Spleen (tissue), 7 donors: ENCODE measurements at regions not wholly inside any gene's neighbourhood (a gene's known extent, or its start where the extent isn't known, plus 50 kb on each side); places are given as distances from the start of the nearest gene placed in this dataset.

ENCODE experiments used
- POLR2A ChIP-seq, 3 donors: fragments of 450-650 bp; IDR thresholded peaks; one replicate each; pipeline ENCODE4 v1.5.1; 2017; ENCODE audit warnings: antibody characterized with exemption in 3 of 3, mild to moderate bottlenecking in 1 of 3
- TF ChIP-seq, protein P1 (sequence below), 11 experiments: fragments of 200-600 bp in 7 of 11; fragments of 450-650 bp in 4 of 11; sonication (generic) in 4 of 11; IDR thresholded peaks in 8 of 11; conservative IDR thresholded peaks in 3 of 11; 1 replicate in 7 of 11; 2 replicates in 4 of 11; pipeline versions ENCODE4 v1.4.0 to v1.8.0; 2016 to 2021; ENCODE audit warnings: antibody characterized with exemption in 11 of 11, inconsistent platforms in 4 of 11, mild to moderate bottlenecking in 1 of 11
- donor health status: DM: no; HTN: no; CAD: no; lungs with moderate emphysema.
- donor health status: DM: no; HTN: no; CAD: no.
- donor health status: DM: no; HTN: no; CAD: no.

DNA sequence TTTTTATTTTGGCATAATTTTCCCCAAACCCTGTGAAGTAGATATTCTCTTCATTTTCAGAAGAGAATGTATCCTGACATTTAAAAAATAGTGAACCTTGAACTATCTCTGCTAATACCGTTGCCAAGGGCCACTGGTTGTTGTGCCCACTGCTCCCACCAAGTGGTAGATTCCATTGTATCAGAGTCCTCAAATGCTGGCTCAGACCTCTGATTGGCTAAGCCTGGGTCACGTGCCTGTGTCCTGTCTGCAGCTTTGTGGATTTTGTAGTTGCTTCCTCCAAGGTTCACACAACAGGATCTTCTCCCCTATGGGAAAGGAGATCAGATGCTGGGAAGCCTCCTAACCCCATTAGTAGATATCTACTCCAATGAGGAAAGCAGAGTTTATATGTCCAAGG is 104.8 kb upstream of the CASK start:
- TF ChIP-seq, protein P1, sequence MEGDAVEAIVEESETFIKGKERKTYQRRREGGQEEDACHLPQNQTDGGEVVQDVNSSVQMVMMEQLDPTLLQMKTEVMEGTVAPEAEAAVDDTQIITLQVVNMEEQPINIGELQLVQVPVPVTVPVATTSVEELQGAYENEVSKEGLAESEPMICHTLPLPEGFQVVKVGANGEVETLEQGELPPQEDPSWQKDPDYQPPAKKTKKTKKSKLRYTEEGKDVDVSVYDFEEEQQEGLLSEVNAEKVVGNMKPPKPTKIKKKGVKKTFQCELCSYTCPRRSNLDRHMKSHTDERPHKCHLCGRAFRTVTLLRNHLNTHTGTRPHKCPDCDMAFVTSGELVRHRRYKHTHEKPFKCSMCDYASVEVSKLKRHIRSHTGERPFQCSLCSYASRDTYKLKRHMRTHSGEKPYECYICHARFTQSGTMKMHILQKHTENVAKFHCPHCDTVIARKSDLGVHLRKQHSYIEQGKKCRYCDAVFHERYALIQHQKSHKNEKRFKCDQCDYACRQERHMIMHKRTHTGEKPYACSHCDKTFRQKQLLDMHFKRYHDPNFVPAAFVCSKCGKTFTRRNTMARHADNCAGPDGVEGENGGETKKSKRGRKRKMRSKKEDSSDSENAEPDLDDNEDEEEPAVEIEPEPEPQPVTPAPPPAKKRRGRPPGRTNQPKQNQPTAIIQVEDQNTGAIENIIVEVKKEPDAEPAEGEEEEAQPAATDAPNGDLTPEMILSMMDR (IDR thresholded peaks at IDR 0.05 in 8 of 11, conservative IDR thresholded peaks at IDR 0.05 in 3 of 11): no peak
- TF ChIP-seq POLR2A (IDR thresholded peaks at IDR 0.05): no peak
